Stimulated activated CD4-positive, alpha-beta T cell treated with anti-CD3 and anti-CD28 coated beads, Interleukin-1b, Interleukin-23, amount 100 ng/mL, for 4 hours (primary cell): ENCODE measurements at regions not wholly inside any gene's neighbourhood (a gene's known extent, or its start where the extent isn't known, plus 50 kb on each side); places are given as distances from the start of the nearest gene placed in this dataset.
"Not testable (repeated sequence)": the region's sequence is repeated elsewhere in the genome, so short reads cannot be mapped to it uniquely, and the experiment has no call there.

Source experiments
- DNase-seq, 2 donors: peaks; one replicate each; pipeline ENCODE4 v3.0.0-alpha.2; 2020; ENCODE audit warnings: low read depth in 2 of 2

DNA sequence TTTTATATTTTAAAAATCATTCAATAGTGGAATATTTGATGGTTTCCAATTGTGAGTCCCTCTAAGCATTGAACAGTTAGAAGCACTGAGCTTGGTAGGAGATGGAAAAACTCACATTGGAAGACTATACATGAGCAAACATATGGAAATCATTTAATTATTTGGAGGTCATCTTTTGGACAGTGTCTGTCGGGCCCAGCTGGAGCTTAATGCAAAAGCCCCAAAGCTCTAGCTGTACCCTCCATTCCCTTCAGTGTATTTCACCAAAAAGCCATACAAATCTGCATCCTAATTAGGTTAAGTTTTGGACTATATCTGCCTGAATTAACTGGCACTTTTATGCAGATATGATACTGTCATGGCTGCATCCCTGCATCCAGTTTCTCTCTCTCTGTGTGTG is 365.7 kb downstream of the FLRT2 start:
- DNase-seq, result no peak

DNA sequence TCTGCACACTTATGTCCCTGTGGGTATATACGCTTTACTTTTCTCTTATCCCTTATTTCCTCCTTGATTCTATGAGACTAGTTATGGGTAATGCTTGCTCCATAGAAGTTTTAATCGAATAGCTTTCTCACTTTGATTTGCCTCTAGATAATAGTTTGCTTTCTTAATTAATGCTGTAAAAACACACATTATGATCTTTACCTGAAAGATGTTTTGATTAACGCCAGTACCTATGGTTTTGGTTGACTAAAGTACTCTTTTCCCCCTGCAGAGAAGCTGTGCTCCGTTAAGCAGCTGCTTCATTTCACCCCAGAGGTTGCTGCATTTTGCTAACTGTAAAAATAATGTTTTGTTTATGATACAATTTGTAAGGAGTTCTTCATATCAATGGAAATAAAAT is 362.3 kb downstream of the FLRT2 start:
- no peak for DNase-seq

DNA sequence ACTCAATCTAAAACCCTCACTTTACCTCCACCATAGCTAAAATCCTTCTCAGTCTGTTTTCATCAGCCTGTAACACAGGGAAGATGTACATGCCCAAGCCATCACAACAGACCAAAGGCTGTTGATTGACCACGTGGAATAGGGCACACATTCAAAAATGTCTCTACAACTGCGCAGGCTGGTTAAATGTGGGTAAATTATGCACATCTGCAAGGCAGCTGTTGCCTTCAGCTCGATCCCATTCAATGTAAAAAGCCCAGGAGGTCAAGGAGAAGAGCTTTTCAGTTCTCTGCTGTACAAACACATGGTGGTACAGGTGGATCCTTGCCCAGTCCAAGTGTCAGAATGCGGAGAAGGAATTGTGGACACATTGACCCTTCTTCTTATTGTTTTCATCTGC is 354.0 kb downstream of the FLRT2 start:
- no peak for DNase-seq

DNA sequence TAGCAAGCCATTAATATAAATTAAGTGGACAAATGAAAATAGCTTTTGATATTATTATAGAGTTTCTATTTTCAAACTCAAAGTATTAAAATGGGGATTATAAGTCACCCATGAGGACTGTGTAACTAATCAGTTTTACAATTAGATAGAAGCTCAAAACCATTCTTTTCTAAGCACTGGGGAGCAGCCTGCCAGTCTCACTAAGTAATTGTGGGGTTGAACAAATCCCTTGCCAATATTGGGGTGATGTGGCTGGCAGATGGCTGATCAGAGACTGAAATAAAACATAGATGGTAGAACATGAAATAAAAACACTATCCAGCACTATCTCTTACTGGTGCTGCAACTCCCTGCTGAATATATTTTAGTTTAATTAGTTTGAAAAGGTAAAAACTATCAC is 353.2 kb downstream of the FLRT2 start:
- no peak for DNase-seq

DNA sequence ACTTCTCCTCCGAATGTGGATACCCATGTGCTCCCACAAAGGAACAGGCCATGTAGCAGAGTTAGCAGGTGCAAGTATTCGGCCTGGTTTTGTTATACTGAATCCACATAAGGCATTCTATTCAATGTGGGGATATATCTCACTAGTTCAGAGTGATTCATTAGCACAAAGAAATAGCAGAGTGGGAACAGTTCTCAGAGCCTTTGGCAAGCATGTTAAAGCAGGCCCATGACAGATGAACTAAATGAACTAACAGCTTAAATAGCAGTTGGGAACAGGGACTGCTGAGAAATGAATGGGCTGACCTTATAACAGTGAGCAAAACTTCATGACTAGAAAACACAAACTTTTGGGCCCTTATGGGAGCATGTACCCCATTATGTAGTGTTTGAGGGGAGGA is 352.0 kb downstream of the FLRT2 start:
- no peak for DNase-seq

DNA sequence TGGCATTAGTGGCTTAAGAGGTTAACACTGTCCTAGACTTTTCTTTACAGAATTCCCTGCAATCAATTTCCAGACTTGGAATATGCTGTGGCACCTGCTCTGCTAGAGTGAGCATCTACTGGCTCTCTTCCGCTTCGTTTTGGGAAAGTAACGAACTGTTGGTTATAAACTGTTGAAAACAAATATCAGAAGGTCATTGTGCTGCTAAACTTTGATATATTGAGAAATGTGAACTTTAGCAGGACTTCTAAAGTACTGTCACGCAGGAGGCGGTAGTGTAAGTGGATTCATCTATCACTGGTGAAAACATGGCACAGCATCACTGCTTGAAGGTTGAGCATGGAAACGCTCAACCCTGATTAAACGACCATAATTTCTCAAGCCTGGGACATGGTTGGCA is 348.9 kb downstream of the FLRT2 start:
- no peak for DNase-seq

DNA sequence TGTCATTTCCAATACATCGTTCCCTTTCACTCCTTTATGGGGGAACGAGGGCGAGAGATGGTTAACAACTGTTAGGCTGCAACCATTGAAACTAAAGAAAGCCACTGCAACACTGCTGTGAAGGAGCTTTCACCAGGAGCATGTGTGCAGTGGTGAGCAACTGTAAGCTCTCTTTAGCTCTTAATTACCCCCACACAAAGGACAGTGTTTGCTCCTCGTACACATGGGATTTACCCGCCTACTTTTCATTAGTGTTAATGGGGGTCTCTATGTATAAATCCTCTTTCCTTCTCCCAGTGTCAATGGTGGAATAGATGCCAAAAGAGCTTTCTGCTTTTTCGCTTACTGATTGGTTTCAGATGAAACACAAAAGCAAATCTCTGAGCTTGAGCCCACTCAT is 343.1 kb downstream of the FLRT2 start:
- no peak for DNase-seq

DNA sequence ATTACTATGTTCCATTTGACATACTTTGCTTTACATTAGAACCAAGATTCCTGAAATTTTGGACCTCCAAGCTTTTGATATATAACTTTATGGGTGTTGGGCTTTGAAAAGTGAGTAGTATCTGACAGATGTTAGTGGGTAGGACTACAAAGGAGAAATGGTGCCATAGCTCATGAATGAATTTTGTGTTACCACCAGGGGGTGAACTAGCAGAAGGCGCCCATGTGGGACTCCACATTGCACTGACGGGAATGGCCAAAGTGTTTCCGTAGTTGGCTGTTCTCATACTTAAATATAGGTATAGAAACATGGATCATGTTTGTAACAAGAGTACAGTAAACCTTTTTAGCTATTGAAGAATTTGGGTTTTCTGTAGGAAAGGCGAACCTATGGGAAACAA is 337.5 kb downstream of the FLRT2 start:
- no peak for DNase-seq

DNA sequence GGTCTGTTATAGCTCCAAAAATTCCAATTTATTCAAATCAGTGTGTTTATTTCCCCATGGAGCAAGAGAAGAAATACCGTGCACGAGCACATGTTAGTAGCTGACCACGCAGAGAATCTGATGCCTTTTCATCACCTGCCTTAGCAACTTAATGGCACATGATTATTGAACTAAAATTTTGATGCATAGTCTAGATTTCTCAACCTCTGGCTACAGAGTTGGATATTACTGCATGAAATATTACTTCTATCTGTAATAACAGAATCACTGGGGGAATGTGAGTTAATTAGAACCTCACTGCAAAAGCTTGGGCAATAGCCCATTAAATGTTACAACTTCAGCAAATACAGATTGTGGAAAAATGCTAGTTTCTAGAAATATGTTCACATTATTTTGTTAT is 335.8 kb downstream of the FLRT2 start:
- DNase-seq, result no peak

DNA sequence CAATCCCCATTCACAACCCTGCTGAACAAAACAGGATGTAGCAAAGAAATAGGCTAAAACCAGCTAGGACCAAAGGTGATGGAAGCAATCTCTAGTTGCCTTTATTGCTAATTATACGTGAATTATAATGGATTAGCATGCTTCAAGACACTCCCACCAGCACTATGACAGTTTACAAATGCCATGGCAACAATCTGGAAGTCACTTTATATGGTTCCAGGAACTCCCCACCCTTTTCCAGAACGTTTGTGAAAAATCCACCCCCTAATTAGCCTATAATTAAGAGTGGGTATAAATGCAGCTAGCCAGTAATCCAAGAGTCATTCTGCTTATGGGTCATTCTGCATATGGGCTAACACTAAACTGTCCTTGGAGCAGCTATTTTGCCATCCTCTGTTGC is 328.7 kb downstream of the FLRT2 start:
- DNase-seq, result no peak

DNA sequence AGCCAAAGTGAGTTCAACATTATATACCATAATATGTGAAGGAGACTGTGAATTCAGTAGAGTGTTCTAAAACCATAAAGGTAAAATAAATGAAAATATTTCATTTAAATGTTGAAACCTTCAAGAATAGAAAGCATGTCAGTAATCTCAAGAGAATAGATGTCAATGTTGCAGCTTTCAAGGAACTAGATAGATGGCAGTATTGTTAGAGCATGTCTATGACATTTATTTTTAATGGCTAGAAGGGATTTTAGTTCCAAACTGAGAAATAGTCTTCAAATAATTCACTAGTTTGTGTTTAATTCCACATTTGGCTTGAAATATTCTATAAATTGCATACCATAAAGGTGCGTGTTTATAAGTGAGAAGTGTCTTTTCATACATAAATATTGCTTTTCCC is 326.5 kb downstream of the FLRT2 start:
- DNase-seq, result no peak

DNA sequence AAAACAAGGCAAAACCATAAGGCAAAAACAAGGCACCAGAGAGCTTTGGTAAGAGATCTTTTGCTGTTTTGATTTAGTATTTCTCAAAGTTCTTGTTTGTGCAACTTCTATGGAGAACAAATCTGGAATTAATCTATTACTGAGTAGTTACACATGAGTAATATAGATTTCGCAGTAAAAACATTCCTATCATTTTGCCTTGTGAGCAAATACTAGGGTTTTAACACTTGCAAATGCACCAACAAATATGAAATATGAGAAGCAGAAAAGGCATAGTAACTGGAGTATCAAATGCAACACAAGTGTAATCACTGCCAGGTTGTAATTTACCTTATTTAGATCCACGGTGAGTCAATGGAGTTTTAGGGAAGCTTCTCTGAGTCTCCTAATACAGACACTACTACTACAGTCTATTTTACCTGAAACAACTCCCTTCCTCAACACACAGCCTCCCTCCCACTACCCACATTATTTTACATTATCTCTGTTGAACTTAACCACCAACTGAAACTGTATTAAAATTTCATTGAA is 324.1 kb downstream of the FLRT2 start:
- no peak for DNase-seq

DNA sequence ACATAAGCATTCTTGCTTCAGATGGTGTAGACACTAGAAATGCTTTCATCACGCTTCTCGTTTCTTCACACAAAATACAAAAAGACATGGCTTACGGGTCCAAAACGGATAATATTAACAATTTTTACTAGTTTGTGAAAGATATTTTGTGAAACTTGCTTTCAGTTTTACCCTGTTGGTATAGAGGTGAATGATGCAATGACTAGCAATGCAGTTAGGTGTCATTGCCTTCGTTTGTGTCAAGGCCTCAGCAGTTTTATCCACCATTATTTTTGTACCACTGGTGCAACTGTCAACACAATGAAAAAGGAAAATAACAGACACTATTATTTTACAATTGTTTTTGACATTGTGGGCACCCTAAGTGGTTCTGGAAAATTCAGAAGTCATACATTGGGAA is 323.0 kb downstream of the FLRT2 start:
- DNase-seq, result no peak

DNA sequence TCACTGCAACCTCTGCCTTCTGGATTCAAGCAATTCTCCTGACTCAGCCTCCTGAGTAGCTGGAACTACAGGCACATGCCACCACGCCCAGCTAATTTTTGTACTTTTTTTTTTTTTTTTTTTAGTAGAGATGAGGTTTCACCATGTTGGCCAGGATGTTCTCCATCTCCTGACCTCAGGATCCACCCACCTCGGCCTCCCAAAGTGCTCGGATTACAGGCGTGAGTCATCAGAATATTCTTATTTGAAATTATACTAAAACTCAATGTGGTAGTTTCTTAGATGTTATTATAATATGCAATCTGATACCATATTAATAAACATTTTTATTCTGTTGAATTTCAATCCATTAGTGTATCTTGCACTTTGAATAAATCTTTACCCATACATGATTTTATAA is 322.2 kb downstream of the FLRT2 start:
- DNase-seq, result not testable (repeated sequence)

DNA sequence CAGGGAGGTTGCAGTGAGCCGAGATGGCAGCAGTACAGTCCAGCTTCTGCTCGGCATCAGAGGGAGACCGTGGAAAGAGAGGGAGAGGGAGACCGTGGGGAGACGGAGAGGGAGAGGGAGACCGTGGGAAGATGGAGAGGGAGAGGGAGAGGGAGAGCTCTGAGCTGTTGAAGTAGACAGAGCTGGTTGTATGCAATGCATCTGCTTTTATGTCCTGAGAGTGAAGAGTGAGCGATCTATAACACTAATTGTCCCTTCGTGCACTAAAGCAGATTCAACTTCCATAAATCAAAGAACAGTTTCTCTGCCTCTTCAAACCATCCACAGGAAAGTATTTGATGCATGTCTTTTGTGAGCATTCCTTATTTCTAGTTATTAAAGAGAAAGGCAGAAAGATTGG is 300.6 kb downstream of the FLRT2 start:
- DNase-seq, result not testable (repeated sequence)

DNA sequence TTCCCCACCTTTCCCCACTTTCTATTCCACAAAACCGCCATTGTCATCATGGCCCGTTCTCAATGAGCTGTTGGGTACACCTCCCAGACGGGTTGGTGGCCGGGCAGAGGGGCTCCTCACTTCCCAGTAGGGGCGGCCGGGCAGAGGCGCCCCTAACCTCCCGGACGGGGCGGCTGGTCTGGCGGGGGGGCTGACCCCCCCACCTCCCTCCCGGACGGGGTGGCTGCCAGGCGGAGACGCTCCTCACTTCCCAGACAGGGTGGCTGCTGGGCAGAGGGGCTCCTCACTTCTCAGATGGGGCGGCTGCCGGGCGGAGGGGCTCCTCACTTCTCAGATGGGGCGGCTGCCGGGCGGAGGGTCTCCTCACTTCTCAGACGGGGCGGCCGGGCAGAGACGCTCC is 299.7 kb downstream of the FLRT2 start:
- DNase-seq, result not testable (repeated sequence)

DNA sequence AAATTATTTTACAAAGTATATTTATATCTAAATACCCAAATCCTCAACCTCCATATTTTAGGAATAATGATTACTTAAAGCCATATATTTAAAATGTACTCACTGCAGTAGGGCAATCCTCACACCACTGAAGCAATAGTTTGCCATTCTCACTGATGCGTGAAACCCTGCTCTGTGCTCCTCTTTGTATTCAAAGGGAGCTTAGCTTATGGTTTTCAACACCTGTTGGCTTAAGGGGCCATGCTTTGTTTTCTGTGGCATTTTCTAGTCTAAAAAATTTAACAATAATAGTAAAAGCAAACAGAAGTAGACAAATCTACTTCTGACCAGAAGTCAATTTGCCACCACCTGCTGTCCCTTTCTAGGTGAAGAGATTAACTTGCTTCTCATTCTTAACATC is 294.6 kb downstream of the FLRT2 start:
- no peak for DNase-seq

DNA sequence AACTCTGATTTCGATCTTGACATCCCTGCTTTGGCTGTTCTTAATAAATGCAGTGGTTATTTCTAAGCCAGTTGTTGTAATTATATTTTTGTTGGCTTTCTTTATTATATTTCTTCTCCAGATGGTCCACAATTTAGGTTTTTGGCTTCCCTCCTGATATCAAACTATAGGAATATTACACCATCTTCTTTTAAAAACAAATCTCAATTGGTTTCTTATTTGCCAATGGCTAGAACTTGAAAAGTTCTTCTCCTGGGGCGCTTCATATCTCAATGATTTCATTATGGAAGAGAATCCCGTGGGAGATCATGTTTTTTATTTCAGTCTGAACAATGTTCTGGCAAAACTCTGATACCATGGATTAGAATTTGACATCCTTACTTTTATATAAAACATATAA is 292.3 kb downstream of the FLRT2 start:
- DNase-seq, result no peak

DNA sequence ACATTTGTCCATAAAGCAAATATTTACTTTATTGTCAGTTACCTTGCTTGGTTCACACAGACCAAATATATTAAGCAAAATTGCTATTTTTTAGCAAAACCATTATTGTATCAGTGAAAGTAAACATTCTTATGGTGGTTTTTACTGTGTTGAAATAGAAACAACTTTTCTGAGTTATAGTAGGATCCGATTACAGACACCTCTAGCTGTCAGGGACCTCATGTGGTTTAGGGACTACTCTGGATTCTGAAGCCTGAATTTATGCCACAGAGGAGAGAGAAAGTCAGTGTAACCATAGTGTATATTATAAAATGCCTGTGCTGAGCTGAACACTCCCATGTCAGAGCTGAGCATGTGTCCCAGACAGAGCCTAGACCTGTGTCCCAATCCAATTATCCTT is 287.5 kb downstream of the FLRT2 start:
- DNase-seq, result no peak

DNA sequence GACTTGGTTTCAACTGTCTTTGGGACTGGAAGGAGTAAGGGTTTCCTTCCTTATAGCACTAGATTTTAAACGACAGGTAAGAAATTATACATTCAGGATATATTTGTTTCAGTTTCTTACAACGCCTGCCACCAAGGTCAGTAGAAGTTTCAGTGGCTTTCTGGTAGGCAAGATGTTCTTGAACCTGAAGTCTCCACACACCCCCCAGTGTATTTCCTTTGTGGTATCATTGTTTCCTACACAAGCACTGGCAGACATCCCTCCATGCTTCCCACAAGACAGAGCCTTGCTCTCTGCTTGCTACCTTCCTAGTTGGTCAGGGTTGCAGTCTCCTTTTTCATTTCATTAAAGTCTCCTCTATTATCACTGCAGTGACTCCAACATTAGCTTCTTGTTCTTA is 283.1 kb downstream of the FLRT2 start:
- DNase-seq, result no peak

DNA sequence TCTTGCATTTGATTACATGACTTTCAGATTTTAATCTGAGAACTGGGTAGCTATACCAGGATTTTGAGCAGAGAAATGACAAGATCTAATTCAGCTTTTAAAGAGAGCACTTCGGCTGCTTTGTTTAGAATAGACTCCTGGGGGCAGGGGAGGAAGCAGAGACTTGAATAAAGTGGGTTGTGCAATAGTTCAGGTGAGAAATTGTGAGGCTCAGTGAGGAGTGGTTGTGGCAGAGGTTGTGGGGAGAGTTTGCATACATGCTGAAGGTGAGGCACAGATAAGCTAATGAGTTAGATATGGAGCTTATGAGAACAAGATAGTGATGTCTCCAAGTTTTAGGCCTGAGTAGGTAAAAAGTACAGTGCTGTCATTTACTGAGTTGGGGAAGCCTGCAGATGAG is 281.4 kb downstream of the FLRT2 start:
- DNase-seq, result no peak

DNA sequence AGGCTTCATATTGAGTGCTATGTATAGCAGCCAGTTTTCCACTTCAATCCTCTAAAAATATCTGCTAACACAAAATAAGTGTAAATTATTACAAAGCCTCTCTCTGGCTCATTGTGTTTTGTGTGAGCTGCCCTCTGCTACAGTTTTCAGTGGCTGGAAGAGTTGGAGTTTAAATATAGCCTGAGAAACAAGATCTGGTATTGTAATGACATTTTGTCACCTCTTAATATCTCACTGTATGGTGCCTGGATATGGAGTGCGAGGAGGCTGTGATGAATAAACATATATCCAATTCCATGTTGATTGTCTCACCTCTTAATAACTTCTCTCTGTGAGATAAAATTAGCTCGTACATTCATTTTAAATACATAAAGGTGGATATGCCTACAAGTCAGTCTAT is 269.7 kb downstream of the FLRT2 start:
- DNase-seq, result no peak

DNA sequence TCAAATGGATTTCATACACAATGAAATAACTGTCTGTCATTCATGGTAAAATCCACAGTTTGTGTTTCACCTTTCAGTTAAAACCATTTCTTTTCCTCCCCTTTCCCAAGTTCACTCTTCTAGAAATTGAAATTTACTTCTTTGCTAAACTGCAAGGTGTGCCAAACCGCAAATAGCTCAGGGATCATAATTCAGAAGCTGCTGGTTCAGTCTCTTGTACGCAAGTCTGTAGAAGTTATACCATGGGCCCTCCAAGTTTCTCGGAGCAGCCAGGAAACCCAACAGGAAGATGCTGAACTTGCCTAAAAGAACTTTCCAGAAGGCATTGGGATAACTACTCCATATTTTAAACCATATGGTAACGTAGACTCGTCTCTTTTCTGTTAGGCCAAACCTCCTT is 268.9 kb downstream of the FLRT2 start:
- no peak for DNase-seq

DNA sequence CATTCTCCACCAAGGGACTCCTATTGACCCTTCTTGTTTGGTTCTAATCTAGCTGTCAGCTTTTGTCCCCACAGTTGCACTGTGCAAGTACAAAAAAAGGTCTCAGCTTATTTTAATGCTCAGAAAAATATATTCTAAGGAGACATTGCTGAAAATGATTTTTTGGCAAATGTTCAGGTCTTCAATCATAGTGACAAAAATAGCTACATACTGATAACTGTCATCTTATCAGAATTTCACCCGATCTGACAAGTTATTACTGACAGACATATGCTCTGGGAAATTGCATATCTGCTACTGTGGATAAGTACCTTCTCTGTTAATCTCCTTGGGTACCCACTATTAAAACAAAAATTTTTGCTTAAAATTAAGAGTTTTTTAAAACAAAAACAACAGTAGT is 263.6 kb downstream of the FLRT2 start:
- DNase-seq, result no peak

DNA sequence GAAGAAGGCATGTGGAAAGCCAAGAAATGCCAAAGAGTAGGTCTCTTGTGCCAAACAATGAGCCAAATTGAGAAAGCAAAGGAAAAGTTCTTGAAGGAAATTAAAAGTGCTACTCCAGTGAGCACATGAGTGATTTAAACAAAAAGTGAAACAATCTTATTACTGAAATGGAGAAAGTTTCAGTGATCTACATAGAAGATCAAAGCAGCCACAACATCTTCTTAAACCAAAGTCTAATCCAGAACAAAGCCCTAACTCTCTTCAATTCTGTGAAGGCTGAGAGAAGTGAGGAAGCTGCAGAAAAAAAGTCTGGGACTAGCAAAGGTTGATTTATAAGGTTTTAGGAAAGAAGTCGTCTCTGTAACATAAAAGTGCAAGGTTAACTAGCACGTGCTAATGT is 259.6 kb downstream of the FLRT2 start:
- no peak for DNase-seq
